ENCODE measurements at regions not wholly inside any gene's neighbourhood (a gene's known extent, or its start where the extent isn't known, plus 50 kb on each side); places are given as distances from the start of the nearest gene placed in this dataset.

DNA sequence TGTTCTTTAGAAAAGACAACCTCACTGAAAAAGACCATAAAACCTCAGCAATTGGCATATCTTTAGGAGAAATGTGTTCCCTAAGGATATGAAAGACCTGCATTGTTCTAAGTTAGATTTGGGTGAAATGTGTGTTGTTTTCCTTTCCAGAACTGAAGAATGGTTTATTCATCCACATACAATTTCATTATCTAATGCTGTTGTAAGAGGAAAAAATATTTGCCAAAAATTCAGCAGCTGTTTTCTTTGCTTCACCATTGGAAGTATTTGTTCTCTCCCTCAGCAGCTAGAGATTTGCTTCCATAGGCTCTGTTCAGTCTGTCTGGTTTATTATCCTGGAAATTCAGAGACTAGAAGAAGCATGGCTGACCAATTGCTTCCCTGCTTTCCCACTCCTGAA, 150.9 kb downstream of the ISOC1 start:
- H3K9me3 ChIP-seq (replicated peaks; ENCODE audit: control insufficient read depth, insufficient read depth, low read length), result no peaks in the 10 kb centered on the region
- no peaks in the 10 kb centered on the region for H3K36me3 ChIP-seq (ENCODE audit: control insufficient read depth in 2 of 2, extremely low read depth in 1 of 2, insufficient read depth in 2 of 2, low read length in 2 of 2)
- H4K20me1 ChIP-seq (replicated peaks; ENCODE audit: control insufficient read depth, extremely low read depth, insufficient read depth, low read length), result no peaks in the 10 kb centered on the region
- no peaks in the 10 kb centered on the region for H3K27me3 ChIP-seq (ENCODE audit: control insufficient read depth in 2 of 2, insufficient read depth in 2 of 2, low read length in 2 of 2)
- intact Hi-C loops (cut with micrococcal nuclease), result no loop called here
- dilution Hi-C loops (cut with MboI; ENCODE audit: extremely low pct_ligation_motif_present, low sequenced_read_pairs), result no loop called here
- no peak for FAIRE-seq
- POLR2A ChIA-PET, result no interaction called here
- no peak overlapping the region for H2AFZ ChIP-seq (ENCODE audit: low read depth, low read length)
- H3K4me2 ChIP-seq (ENCODE audit: insufficient read depth, low read length), result no peak overlapping the region
- no TSS peak for BruUV-seq (replicated peaks)
- no peaks in the 10 kb centered on the region for H3K9me1 ChIP-seq (replicated peaks; ENCODE audit: control insufficient read depth, extremely low read depth, insufficient read depth, low read length)
- H3K4me1 ChIP-seq (ENCODE audit: control insufficient read depth, extremely low read depth, insufficient read depth, low read length), result no peaks in the 10 kb centered on the region
- CTCF ChIA-PET, result no interaction called here
- H3K4me3 ChIP-seq (replicated peaks in 1 of 3; ENCODE audit: insufficient read depth in 1 of 3, low read depth in 1 of 3, low read length in 3 of 3), result no peak overlapping the region
- no peak for DNase-seq (ENCODE audit: low read depth, low spot score)
- H3K9ac ChIP-seq (replicated peaks; ENCODE audit: extremely low read depth, insufficient read depth, low read length), result no peak overlapping the region
- TF ChIP-seq, protein P1, sequence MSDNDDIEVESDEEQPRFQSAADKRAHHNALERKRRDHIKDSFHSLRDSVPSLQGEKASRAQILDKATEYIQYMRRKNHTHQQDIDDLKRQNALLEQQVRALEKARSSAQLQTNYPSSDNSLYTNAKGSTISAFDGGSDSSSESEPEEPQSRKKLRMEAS (IDR thresholded peaks at IDR 0.05; ENCODE audit: insufficient read depth, insufficient read length), result no peak
- TF ChIP-seq JUN (IDR thresholded peaks at IDR 0.05; ENCODE audit: borderline replicate concordance, insufficient read depth, insufficient read length, low read depth), result no peak
- no peak for TF ChIP-seq FOS (IDR thresholded peaks at IDR 0.05; ENCODE audit: borderline replicate concordance, insufficient read depth, low read length)
- no peak for TF ChIP-seq POLR2AphosphoS5 (IDR thresholded peaks at IDR 0.05; ENCODE audit: insufficient read depth, low read depth, low read length)
- TF ChIP-seq, protein P2, sequence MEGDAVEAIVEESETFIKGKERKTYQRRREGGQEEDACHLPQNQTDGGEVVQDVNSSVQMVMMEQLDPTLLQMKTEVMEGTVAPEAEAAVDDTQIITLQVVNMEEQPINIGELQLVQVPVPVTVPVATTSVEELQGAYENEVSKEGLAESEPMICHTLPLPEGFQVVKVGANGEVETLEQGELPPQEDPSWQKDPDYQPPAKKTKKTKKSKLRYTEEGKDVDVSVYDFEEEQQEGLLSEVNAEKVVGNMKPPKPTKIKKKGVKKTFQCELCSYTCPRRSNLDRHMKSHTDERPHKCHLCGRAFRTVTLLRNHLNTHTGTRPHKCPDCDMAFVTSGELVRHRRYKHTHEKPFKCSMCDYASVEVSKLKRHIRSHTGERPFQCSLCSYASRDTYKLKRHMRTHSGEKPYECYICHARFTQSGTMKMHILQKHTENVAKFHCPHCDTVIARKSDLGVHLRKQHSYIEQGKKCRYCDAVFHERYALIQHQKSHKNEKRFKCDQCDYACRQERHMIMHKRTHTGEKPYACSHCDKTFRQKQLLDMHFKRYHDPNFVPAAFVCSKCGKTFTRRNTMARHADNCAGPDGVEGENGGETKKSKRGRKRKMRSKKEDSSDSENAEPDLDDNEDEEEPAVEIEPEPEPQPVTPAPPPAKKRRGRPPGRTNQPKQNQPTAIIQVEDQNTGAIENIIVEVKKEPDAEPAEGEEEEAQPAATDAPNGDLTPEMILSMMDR (IDR thresholded peaks at IDR 0.05; ENCODE audit: extremely low read depth in 1 of 2, insufficient read depth in 1 of 2, low read depth in 1 of 2, low read length in 2 of 2), result no peak
- no peak for TF ChIP-seq EZH2 (IDR thresholded peaks at IDR 0.05; ENCODE audit: borderline replicate concordance, low read depth, low read length, severe bottlenecking)
- no peak for TF ChIP-seq GATA2 (IDR thresholded peaks at IDR 0.05; ENCODE audit: insufficient read depth, insufficient read length, low read depth, low read length)
- no peak for TF ChIP-seq POLR2A (IDR thresholded peaks at IDR 0.05; ENCODE audit: low read depth, low read length)
- H3K27ac ChIP-seq (ENCODE audit: insufficient read depth, low read depth, low read length), result no peak overlapping the region
- H3K79me2 ChIP-seq (ENCODE audit: control insufficient read depth, insufficient read depth, low read length), result no peaks in the 10 kb centered on the region
